H1 (cell line): ENCODE measurements at regions not wholly inside any gene's neighbourhood (a gene's known extent, or its start where the extent isn't known, plus 50 kb on each side); places are given as distances from the start of the nearest gene placed in this dataset.

Experiments
- CTCF ChIA-PET: fragments of 300-600 bp; sonication (Branson Sonifier 250); formaldehyde crosslinking; loops from one replicate; lab custom pipeline; 2021; ENCODE audit not compliant: partially characterized antibody; lab: Charles Lee
- POLR2A ChIA-PET: fragments of 300-600 bp; sonication (Branson Sonifier 250); formaldehyde crosslinking; loops from one replicate; lab custom pipeline; 2021; ENCODE audit warnings: inconsistent platforms; ENCODE audit not compliant: partially characterized antibody; lab: Charles Lee
- DNase-seq, 2 experiments: peaks; one replicate each; pipeline versions ENCODE4 v3.0.0 to v3.0.0-alpha.2; 2010 to 2022; ENCODE audit warnings: low spot score in 2 of 2, low read depth in 1 of 2, mixed read lengths in 1 of 2
- FAIRE-seq: peaks from 2 replicates; lab custom pipeline; 2011; peaks lifted over from hg19 to GRCh38; lab: Jason Lieb, UNC
- H2AFZ ChIP-seq: 2 replicates; pipeline ENCODE4 v1.8.1; 2012; ENCODE audit warnings: low read length, inconsistent platforms
- H2AK5ac ChIP-seq: 2 replicates; pipeline ENCODE4 v1.6.1; 2013; ENCODE audit warnings: low read depth, low read length
- H2BK120ac ChIP-seq: replicated peaks from 2 replicates; pipeline ENCODE3; 2013; ENCODE audit warnings: low read depth, low read length, inconsistent platforms
- H2BK12ac ChIP-seq: 2 replicates; pipeline ENCODE4 v1.6.1; 2013; ENCODE audit warnings: low read depth, low read length
- H2BK15ac ChIP-seq: 2 replicates; pipeline ENCODE4 v1.6.1; 2013; ENCODE audit warnings: low read length
- H2BK20ac ChIP-seq: 2 replicates; pipeline ENCODE4 v1.6.1; 2013; ENCODE audit warnings: low read length
- H2BK5ac ChIP-seq: 2 replicates; pipeline ENCODE4 v1.6.1; 2013; ENCODE audit warnings: low read depth, low read length
- H3K14ac ChIP-seq: 2 replicates; pipeline ENCODE4 v1.6.1; 2013; ENCODE audit warnings: inconsistent platforms; ENCODE audit not compliant: insufficient read length
- H3K18ac ChIP-seq: 2 replicates; pipeline ENCODE4 v1.6.1; 2013; ENCODE audit warnings: low read length; ENCODE audit errors: extremely low read depth
- H3K23ac ChIP-seq: 2 replicates; pipeline ENCODE4 v1.6.1; 2013; ENCODE audit warnings: inconsistent platforms; ENCODE audit not compliant: insufficient read length
- H3K23me2 ChIP-seq: 2 replicates; pipeline ENCODE4 v1.6.1; 2013; ENCODE audit warnings: low read depth, low read length
- H3K27ac ChIP-seq: 2 replicates; pipeline ENCODE4 v1.6.1; 2011; ENCODE audit warnings: low read depth, low read length, inconsistent platforms
- H3K27me3 ChIP-seq, 4 experiments: replicated peaks in 1 of 4; 1 replicate in 1 of 4; 2 replicates in 3 of 4; pipeline versions ENCODE4 v1.6.1 to v1.8.1; 2011 to 2013; ENCODE audit warnings: low read length in 3 of 4, mild to moderate bottlenecking in 3 of 4, inconsistent platforms in 2 of 4, mixed read lengths in 2 of 4, moderate library complexity in 1 of 4; ENCODE audit not compliant: control insufficient read depth in 3 of 4, insufficient read depth in 3 of 4; ENCODE audit errors: extremely low read depth in 1 of 4
- H3K36me3 ChIP-seq, 4 experiments: 2 replicates each; pipeline versions ENCODE4 v1.6.1 to v1.8.1; 2011 to 2013; ENCODE audit warnings: mild to moderate bottlenecking in 4 of 4, low read length in 3 of 4, moderate library complexity in 2 of 4, control low read depth in 1 of 4, inconsistent platforms in 1 of 4; ENCODE audit not compliant: insufficient read depth in 4 of 4, control insufficient read depth in 2 of 4
- H3K4ac ChIP-seq: replicated peaks from 2 replicates; pipeline ENCODE3; 2013; ENCODE audit warnings: low read length, low read depth, mixed read lengths, inconsistent platforms; ENCODE audit not compliant: insufficient read length
- H3K4me1 ChIP-seq, 4 experiments: replicated peaks in 1 of 4; 1 replicate in 1 of 4; 2 replicates in 3 of 4; pipeline versions ENCODE4 v1.6.1 to v1.8.1; 2011 to 2013; ENCODE audit warnings: low read length in 3 of 4, inconsistent platforms in 2 of 4, mixed read lengths in 1 of 4; ENCODE audit not compliant: insufficient read depth in 4 of 4, control insufficient read depth in 3 of 4
- H3K4me2 ChIP-seq, 2 experiments: 2 replicates each; pipeline versions ENCODE4 v1.6.1 to v1.8.1; 2011 to 2013; ENCODE audit warnings: low read depth in 2 of 2, low read length in 2 of 2, control low read depth in 1 of 2, inconsistent platforms in 1 of 2, mild to moderate bottlenecking in 1 of 2; ENCODE audit not compliant: insufficient read depth in 1 of 2
- H3K4me3 ChIP-seq, 4 experiments: fragments of 200-600, 300-600 bp in 1 of 4; sonication (generic), shearing (Covaris generic), sonication (Bioruptor Twin) in 1 of 4; 2 replicates each; pipeline versions ENCODE4 v1.5.1 to v1.8.1; 2011 to 2016; ENCODE audit warnings: low read length in 4 of 4, low read depth in 3 of 4, control low read depth in 2 of 4, inconsistent platforms in 2 of 4, mild to moderate bottlenecking in 2 of 4, mixed read lengths in 1 of 4, moderate library complexity in 1 of 4; ENCODE audit not compliant: insufficient read depth in 2 of 4; ENCODE audit errors: extremely low read depth in 1 of 4
- H3K56ac ChIP-seq: replicated peaks from 2 replicates; pipeline ENCODE3; 2013; ENCODE audit warnings: low read depth, mild to moderate bottlenecking, mixed read lengths, low read length, inconsistent platforms; ENCODE audit not compliant: insufficient read length
- H3K79me1 ChIP-seq: 2 replicates; pipeline ENCODE4 v1.6.1; 2013; ENCODE audit warnings: low read depth, low read length, control low read depth
- H3K79me2 ChIP-seq, 2 experiments: 2 replicates each; pipeline versions ENCODE4 v1.6.1 to v1.8.1; 2012 to 2013; ENCODE audit warnings: low read length in 2 of 2, mild to moderate bottlenecking in 2 of 2, inconsistent platforms in 1 of 2; ENCODE audit not compliant: insufficient read depth in 2 of 2, control insufficient read depth in 1 of 2
- H3K9ac ChIP-seq, 4 experiments: replicated peaks in 1 of 4; 1 replicate in 1 of 4; 2 replicates in 3 of 4; pipeline versions ENCODE4 v1.6.1 to v1.8.1; 2011 to 2013; ENCODE audit warnings: low read depth in 3 of 4, low read length in 3 of 4, control low read depth in 2 of 4, mild to moderate bottlenecking in 2 of 4, moderate library complexity in 2 of 4, inconsistent platforms in 1 of 4; ENCODE audit errors: extremely low read depth in 1 of 4
- H3K9me3 ChIP-seq, 2 experiments: 2 replicates each; pipeline versions ENCODE4 v1.6.1 to v1.8.1; 2012 to 2013; ENCODE audit warnings: mild to moderate bottlenecking in 2 of 2, moderate library complexity in 2 of 2, control low read depth in 1 of 2, inconsistent platforms in 1 of 2, low read depth in 1 of 2, low read length in 1 of 2, mixed read lengths in 1 of 2; ENCODE audit not compliant: insufficient read depth in 2 of 2
- H4K20me1 ChIP-seq, 2 experiments: replicated peaks in 1 of 2; 2 replicates each; pipeline versions ENCODE3 to v1.8.1; 2011 to 2013; ENCODE audit warnings: inconsistent platforms in 2 of 2, low read length in 2 of 2, mild to moderate bottlenecking in 1 of 2; ENCODE audit not compliant: insufficient read depth in 2 of 2, control insufficient read depth in 1 of 2
- H4K5ac ChIP-seq: 2 replicates; pipeline ENCODE4 v1.6.1; 2013; ENCODE audit warnings: low read length, low read depth, mixed read lengths, inconsistent platforms; ENCODE audit not compliant: insufficient read length
- H4K8ac ChIP-seq: 2 replicates; pipeline ENCODE4 v1.8.0; 2013; ENCODE audit warnings: mild to moderate bottlenecking, moderate library complexity, low read length, inconsistent platforms; ENCODE audit not compliant: insufficient read depth; ENCODE audit errors: extremely low read depth
- H4K91ac ChIP-seq: replicated peaks from 2 replicates; pipeline ENCODE3; 2013; ENCODE audit warnings: low read length, mixed read lengths, inconsistent platforms; ENCODE audit not compliant: insufficient read length
- BCL11A ChIP-seq, 2 experiments: IDR thresholded peaks; one replicate each; pipeline ENCODE4 v1.6.1; 2011; ENCODE audit warnings: low read depth in 2 of 2, low read length in 2 of 2, mild to moderate bottlenecking in 2 of 2
- CBX5 ChIP-seq: fragments of 300-800, 300-1000 bp; sonication (generic); IDR thresholded peaks from 2 replicates; pipeline ENCODE4 v1.7.1; 2016; ENCODE audit warnings: antibody characterized with exemption, low read length, low read depth
- CHD1 ChIP-seq: IDR thresholded peaks from 2 replicates; pipeline ENCODE4 v1.6.1; 2012; ENCODE audit warnings: low read depth, low read length, improper control_type of control experiment
- CHD2 ChIP-seq: IDR thresholded peaks from 2 replicates; pipeline ENCODE4 v1.6.1; 2012; ENCODE audit warnings: low read length, improper control_type of control experiment
- GABPA ChIP-seq: IDR thresholded peaks from 2 replicates; pipeline ENCODE4 v1.6.1; 2011; ENCODE audit warnings: mild to moderate bottlenecking, low read length, moderate library complexity, borderline replicate concordance; ENCODE audit not compliant: insufficient read depth
- POLR2A ChIP-seq, 2 experiments: IDR thresholded peaks; 1 replicate in 1 of 2; 2 replicates in 1 of 2; pipeline ENCODE4 v1.6.1; 2011; ENCODE audit warnings: low read depth in 2 of 2, low read length in 2 of 2, mild to moderate bottlenecking in 2 of 2; ENCODE audit errors: control extremely low read depth in 1 of 2
- SP4 ChIP-seq: IDR thresholded peaks from 2 replicates; pipeline ENCODE4 v1.6.1; 2012; ENCODE audit warnings: low read length, inconsistent platforms
- WGBS, 2 experiments: shearing (Covaris generic) in 1 of 2; methylation state at CpG; one replicate each; pipeline versions ENCODE4 v1.1.6 to v1.1.7; 2013 to 2015; ENCODE audit warnings: low lambda C conversion rate in 2 of 2, mixed read lengths in 2 of 2, inconsistent platforms in 1 of 2, low coverage in 1 of 2, missing lambda C conversion rate in 1 of 2; ENCODE audit not compliant: insufficient replicate concordance in 2 of 2, insufficient coverage in 1 of 2, insufficient read length in 1 of 2; ENCODE audit errors: extremely low coverage in 1 of 2, missing lambda C conversion rate in 1 of 2; 5-methylcytosine and 5-hydroxymethylcytosine counted together
- TF ChIP-seq, protein P1 (sequence below): IDR thresholded peaks from 2 replicates; pipeline ENCODE4 v1.6.1; 2011; ENCODE audit warnings: low read depth, mild to moderate bottlenecking, low read length; ENCODE audit not compliant: insufficient read depth

DNA sequence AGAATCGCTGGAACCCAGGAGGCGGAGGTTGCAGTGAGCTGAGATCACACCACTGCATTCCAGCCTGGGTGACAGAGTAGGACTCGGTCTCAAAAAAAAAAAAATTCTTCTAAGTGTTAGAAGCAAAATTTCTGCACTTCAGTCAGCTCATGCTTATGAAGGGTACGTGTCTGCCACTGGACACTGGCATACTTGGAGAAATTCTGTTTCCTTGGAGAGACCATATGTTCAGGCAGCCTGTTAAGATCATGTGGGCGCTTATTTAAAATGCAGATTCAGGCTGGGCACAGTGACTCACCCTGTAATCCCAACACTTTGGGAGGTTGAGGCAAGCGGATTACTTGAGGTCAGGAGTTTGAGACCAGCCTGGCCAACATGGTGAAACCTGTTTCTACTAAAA lies 85.6 kb upstream of the IQSEC1 start:
- peaks cover 4 to 26% (median 18%) of the 10 kb centered on the region in 4 experiments for H3K4me1 ChIP-seq
- no peak overlapping the region for H3K18ac ChIP-seq
- DNase-seq: no peak
- no peaks in the 10 kb centered on the region for H3K27me3 ChIP-seq
- H4K20me1 ChIP-seq: no peaks in the 10 kb centered on the region
- H3K79me2 ChIP-seq: no peaks in the 10 kb centered on the region
- H4K91ac ChIP-seq: no peak overlapping the region
- H3K23ac ChIP-seq: no peak overlapping the region
- H2BK5ac ChIP-seq: no peak overlapping the region; the same call in 1 of the 2 replicates
- no peak overlapping the region for H2AFZ ChIP-seq
- H3K14ac ChIP-seq: no peak overlapping the region
- H2BK12ac ChIP-seq: 0 out of 2 replicates have a peak overlapping the region, but pooled peaks have one; percentile 9
- H3K4ac ChIP-seq: no peak overlapping the region
- no peak overlapping the region for H3K56ac ChIP-seq
- H3K4me2 ChIP-seq: no peak overlapping the region
- CTCF ChIA-PET: interaction anchor here (0.6 to 5.8 kb wide), 6 partner anchors 13 to 149 kb away, joined by 3 to 24 read pairs (median 6); no protein-coding TSS in a partner anchor
- WGBS, 2 experiments: 90% methylated on average over 6 of the region's 6 CpGs; no CpG with 5 or more reads in 1 of the 2 experiments
- H2BK15ac ChIP-seq: no peak overlapping the region
- no peak for TF ChIP-seq GABPA
- no peak for TF ChIP-seq CBX5
- TF ChIP-seq CHD1: no peak
- no peak for TF ChIP-seq POLR2A (IDR thresholded peaks at IDR 0.05; ENCODE audit: control extremely low read depth in 1 of 2, low read depth in 2 of 2, low read length in 2 of 2)
- TF ChIP-seq CHD2: no peak
- TF ChIP-seq SP4: no peak
- TF ChIP-seq, protein P1, sequence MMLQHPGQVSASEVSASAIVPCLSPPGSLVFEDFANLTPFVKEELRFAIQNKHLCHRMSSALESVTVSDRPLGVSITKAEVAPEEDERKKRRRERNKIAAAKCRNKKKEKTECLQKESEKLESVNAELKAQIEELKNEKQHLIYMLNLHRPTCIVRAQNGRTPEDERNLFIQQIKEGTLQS: no peak
- no peak for TF ChIP-seq BCL11A (IDR thresholded peaks at IDR 0.05; ENCODE audit: low read depth in 2 of 2, low read length in 2 of 2)
- H3K9ac ChIP-seq: no peak overlapping the region
- H3K4me3 ChIP-seq: no peak overlapping the region
- H3K79me1 ChIP-seq: no peaks in the 10 kb centered on the region
- no peak overlapping the region for H3K27ac ChIP-seq
- no peaks in the 10 kb centered on the region for H3K23me2 ChIP-seq
- POLR2A ChIA-PET: interaction anchor here (1.1 kb wide), 1 partner anchor 9 kb away, joined by 3 read pairs; no protein-coding TSS in a partner anchor
- no peak overlapping the region for H4K8ac ChIP-seq
- no peak for FAIRE-seq
- H4K5ac ChIP-seq: no peak overlapping the region
- peaks cover 0 to 3% of the 10 kb centered on the region in 2 experiments; a peak in 1 of 4 replicates for H3K9me3 ChIP-seq
- no peaks in the 10 kb centered on the region for H3K36me3 ChIP-seq
- H2BK20ac ChIP-seq: no peak overlapping the region
- no peak overlapping the region for H2AK5ac ChIP-seq
- no peak overlapping the region for H2BK120ac ChIP-seq
